Raji (cell line): ENCODE measurements at regions not wholly inside any gene's neighbourhood (a gene's known extent, or its start where the extent isn't known, plus 50 kb on each side); places are given as distances from the start of the nearest gene placed in this dataset.

Experiments
- POLR2A ChIP-seq: IDR thresholded peaks from 2 replicates; pipeline ENCODE4 v1.6.1; 2011; ENCODE audit warnings: low read depth, low read length, control low read depth; ENCODE audit not compliant: insufficient read depth

DNA sequence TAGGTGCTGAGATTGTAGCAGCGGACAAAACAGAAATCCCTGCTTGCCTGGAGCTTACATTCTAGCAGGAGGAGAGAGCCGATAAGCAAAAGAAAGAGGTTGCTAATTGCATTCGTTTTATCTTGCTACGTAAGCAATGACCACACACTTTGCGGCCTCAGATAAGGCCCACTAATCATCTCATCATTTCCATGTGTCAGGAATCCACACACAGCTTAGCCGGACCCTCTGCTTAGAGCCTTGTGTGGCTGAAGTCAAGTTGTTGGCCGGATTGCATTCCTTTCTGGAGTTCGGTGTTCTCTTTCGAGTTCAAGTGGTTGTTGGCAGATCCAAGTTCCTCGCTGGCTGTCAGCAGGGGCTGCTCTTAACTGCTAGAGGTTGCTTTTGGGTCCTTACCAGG lies 101.6 kb downstream of the CHST1 start:
- TF ChIP-seq POLR2A: no peak

DNA sequence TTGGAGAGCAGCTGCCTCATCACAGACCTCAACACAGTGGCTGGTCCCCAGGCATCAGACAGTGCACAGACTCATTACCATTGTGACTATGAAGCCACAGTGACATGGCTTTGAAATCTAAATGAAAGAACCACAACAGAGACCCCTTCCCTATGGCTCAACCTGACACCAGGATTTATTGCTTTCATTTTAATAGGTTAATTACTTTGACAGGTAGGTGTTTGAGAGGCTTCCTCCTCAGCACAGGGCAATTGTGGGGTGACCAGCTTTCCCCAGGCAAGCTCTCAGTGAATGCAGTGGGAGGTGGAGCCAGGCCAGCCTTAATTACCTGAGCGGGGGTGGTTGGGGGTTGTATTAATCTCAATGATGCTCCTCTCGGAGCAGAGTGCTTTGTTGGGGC lies 102.3 kb downstream of the CHST1 start:
- no peak for TF ChIP-seq POLR2A

DNA sequence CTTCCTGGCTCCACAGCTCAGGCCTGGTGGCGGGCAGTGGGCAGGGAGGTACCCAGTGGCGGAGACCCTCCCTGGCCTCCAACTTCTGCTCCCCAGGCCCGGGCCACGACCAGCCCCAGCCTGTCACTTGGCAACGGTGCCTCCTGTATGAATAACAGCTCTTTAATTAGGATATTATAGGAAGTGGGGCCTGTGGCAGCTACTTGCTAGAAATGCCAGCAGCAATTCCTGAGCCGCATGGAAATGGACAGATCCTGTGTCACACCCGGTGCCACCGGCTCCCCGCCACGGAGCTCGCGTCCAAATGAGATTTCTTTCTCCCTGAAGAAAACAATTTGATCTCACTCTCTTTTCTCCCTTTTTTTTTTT lies 104.5 kb downstream of the CHST1 start:
- TF ChIP-seq POLR2A: no peak

DNA sequence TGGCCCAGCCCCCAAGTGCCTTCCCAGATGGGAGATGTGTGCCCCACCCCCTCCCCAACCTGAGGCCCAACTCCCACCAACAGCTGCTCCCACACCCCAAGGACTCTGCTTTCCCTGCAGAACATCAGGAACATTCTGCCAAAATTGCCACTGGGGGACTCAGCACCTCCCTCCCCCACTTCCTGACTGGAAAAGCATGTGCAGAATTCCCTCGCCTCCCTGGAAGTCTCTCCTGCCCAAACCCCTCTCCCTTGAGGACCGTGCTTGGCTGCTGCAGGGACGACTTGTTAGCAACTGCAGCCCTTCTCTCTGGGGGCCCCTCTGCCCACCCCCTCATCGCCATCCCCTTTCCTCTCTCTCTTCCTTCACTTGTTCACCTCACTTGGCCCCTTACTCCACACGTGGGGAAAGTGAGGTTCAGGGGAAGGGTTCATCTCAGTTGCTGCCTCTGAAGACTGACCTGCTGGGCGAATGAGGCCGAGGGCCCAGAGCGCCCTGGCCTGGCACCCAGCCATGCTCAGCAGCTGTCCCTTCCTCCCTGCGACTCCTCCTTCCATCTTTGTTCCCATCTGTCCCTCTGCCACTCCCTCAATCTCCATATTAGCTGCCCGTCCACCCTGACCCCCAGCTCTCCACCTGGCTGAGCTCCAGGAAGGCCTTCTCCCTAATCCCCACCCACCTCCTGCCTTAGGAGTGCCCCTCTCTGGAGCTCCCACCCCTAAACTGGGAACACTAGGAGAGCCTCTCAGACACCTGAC lies 105.1 kb downstream of the CHST1 start:
- TF ChIP-seq POLR2A: no peak

DNA sequence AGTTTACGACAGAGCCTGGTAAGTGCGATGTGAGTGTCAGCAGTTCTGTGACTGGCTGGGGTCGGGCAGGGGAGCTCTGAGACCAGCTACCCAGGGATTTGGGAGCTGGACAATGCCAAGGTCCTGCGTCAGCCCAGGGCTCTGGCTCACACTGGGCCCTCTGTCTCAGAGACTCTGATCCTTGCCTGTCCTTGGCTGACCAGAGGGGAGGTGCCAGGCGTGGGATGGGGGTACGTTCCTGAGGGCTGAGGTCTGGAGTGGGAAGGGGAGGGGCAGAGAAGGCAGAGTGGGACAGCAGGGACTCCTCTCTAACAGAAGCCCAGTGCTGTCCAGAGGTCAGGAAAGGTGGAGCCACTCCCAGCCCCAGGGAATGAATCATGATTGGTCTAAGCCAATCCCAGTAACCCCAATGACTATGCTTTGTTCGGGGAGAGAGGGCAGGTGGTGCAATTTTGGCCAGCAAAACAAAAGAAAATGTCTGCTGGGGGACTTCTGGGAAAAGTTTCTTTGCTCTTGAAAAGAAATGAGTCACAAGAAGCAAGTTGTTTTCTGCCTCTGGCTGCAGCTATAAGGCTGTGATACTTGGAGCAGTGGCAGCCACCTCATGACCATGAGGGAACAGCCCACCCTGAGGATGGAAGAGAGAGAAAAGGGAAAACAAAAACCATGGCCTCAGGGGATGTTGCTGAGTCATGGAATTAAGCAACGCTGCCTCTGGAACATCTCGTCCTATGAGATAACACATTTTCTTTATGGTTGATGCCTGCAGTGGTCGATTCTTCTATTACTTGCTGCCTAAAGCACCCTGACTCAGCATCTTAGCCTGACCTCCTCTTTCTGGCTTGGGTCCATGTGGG lies 108.3 kb downstream of the CHST1 start:
- no peak for TF ChIP-seq POLR2A

DNA sequence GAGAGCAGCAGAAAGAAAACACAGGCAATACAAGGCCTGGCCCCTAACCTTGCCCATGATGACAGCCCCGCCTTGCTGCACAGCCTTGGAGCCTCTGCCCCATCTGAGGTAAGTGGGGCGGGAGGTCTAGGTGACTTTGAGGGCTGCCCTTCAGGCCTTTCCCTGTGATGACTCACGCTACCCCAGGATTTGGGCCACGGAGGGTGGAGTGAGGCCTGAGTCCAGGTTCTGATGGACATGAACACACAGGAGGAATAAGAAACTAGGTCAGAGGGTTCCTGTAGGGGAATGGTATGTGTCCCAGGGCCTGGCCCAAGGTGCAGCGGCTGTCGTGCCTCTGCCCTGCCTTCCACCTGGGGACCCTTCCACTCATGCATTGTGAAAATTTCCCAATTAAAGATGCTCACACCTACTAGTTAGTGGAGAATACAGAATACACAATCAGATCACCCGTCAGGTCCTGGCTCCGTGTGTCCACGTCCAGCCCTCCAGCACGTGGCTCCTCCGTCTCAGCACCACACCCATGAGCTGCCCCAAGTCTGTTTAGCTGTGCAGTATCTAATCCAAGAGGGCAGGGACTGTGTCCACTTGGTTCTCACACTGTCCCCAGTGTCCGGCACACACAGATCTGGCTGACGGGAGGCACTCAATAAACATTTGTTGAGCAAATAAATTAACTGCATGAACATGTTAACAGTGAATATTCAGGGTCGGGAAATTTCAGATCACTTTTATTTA lies 111.0 kb downstream of the CHST1 start:
- TF ChIP-seq POLR2A: no peak

DNA sequence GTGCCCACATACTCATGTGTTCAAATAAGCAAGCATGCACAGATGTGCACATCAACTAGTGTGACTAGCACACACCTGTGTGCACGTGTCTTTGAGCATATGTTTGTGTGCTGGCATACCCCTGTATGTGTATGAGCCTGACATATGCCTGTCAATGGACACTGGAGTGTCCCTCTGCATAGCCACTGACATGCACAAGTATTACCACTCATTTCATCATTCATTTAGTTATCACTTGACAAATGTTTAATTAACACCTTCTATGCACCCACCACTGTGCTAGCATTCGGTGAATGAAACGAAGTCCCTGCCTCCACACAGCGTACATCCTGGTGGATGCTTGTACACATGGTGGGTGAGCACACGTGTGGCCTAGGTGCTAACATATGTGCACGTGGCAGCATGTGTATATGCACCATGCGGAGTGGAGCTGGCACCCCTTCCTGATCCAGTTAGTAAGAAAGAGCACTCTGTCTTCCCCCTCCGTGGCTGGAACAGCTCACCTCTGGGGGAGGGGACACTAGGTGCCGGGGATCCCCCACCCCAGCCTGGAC lies 112.0 kb downstream of the CHST1 start:
- TF ChIP-seq POLR2A: no peak

DNA sequence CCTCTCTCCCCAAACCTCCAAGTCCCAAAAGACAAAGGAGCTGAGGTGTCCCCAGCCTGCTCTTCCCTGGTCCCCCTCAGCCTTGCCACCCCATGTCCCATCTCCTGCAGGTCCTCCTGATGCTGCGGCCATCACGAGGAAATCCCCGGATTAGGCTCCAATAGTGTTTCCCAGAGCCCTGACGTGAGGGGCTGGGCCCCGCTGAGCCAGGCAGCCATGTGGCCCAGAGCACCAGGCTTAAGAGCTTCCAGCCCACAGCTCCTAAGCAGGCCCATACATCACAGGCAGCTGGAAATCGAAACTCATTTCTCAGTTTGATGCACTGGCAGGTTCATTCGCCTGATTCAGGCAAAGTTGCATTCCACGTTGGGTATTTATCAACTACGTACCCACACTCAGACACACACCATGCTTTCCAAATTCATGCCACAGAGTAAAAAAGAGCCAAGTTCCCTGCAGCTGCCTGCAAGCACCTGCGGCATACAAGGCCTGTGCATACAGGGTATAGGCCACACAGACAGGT lies 114.2 kb downstream of the CHST1 start:
- no peak for TF ChIP-seq POLR2A

DNA sequence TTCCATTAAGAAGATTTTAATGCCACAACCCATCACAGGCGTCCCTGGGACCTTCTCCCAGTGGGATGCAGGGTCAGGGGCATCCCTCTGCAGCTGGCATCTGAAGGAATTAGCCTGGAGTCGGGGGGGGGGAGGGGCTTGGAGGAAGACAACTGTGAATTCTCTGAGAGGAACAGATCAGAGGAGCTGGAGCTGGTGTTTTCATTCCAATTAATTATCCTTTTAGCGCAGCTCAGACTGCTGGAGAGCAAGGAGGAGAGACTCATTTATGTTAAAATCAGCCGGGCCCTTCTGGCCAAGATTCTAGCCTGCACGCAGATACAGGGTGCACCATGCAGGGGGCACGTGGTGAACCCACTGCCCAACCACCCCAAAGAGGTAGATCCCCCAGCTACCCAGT lies 116.2 kb downstream of the CHST1 start:
- no peak for TF ChIP-seq POLR2A

DNA sequence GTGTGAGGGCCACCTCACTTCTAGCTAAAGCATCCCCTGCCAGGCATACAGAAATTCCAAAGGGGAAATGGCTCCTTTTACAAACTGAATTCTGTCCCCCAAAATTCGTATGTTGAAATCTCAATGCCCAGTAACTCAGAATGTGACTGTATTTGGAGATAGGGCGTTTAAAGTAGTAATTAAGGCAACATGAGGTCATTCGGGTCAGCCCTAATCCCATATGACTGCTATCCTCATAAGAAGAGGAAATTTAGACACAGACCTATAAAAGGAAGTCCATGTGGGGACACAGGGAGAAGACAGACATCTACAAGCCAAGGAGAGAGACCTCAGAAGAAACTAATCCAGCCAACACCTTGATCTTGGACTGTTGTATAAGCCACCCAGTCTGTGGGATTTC lies 119.1 kb downstream of the CHST1 start:
- no peak for TF ChIP-seq POLR2A

DNA sequence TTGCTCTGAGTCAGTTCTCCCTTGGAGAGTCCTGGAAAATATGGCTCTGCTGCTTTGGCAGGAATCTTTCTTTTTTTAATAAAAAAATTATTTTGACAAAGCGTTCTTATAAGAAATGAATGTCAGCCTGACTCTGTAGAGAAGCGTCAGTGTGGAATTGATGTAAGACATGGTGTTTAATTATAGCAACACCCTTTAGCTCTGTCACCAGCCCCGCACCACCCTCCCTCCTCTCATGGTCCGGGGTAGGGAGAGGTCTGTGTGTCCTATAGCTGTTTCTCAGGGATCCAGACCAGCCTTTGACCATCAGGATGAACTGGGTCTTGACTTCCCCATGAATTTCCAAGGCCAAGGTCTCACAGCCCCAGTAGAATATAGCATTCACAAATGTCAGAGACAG lies 120.6 kb downstream of the CHST1 start:
- TF ChIP-seq POLR2A: no peak

DNA sequence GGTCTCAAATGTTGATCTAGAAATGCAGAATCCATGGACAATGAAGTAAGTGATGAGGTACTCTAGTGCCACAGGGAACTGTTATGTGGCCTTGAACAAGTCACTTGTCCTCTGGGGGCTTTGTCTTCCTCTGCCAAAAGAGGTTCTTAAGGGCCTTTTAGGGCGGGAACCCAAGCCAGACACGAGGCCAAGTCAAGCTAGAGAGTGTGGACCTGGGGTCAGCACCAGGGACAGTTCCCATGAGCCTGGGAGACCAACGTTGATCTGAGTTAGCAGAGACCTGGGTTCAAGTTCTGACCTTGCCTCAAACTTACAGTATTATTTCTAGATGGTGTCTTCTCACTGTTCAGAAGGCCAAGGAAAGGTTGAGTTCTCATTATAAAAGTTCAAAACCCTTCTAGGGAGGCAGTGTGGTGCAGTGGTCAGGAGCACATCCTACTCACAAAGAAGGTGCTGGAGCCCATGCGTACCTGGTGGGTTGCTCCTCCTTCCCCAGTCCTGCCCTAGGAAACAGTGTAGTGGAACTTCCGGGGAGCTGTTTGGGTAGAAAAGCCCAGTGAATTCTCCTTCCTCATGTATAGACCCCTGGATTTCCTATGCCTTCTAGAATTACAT lies 121.5 kb downstream of the CHST1 start:
- no peak for TF ChIP-seq POLR2A

DNA sequence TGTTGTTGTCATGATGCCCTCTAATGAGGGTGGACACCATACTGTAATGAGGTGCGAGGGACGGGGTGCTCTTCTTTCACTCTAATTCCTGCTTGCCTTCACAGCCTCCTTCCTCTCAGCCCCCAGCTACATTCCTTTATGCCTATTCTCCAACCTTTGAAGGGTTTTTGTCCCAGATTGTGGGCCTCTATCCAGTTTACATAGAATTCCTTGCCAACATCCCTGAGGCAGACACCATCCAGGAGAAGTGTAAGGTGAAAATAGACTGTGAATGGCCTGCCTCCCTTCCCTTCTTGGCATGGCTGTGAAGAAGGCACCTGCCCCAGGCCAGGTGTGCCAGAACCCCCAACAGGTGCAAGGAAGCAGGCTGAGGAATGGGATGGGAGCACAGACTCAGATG lies 122.3 kb downstream of the CHST1 start:
- TF ChIP-seq POLR2A: no peak

DNA sequence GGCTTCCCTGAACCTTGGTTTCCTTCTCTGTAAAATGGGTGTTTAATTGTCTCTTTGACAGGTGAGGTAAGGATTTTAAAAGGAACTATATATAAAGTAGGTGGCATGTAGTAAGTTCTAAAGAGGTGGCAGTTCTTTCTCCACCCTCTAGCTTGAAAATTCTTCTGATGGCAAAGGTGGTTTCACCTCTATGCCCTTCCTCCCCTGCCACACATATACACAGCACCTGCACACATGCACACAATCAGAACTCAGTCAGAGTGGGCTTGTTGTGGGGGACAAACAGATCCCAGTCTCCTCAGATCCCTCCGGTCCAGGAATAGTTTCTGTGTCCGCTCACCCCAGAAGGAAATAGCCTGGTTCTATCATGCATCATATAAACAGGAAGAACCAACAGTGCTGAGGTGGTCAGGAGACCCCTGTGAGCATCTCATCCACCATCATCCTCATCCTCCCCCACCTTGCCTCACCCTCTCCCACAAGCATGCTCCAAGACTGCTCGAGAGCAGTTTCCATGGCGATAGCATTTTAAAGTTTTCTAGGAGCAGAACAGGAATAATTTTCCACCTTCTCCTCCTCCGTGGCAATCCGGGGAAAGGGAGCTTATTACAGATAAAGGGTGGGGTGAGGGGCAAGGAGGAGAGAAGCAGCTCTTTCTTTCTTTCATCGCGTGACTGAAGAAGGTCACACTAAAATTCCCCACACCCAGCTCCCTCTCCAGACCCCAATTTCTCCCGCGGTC lies 123.6 kb downstream of the CHST1 start:
- TF ChIP-seq POLR2A: no peak
